ENCODE measurements at regions not wholly inside any gene's neighbourhood (a gene's known extent, or its start where the extent isn't known, plus 50 kb on each side); places are given as distances from the start of the nearest gene placed in this dataset.
"Not testable (repeated sequence)": the region's sequence is repeated elsewhere in the genome, so short reads cannot be mapped to it uniquely, and the experiment has no call there.

- DNase-seq (ENCODE audit: low read depth) = no peak
These were observed 149.2 kb downstream of the MIAT start for GRCh38 chr22:26806445-26807175.

- no peak for DNase-seq (ENCODE audit: low read depth)
These were observed 154.2 kb downstream of the MIAT start for GRCh38 chr22:26811647-26811992.

- DNase-seq (ENCODE audit: low read depth) = no peak
These were observed 155.3 kb downstream of the MIAT start for GRCh38 chr22:26812731-26813130.

GRCh38 chr22:26816726-26817125 lies 159.3 kb downstream of the MIAT start:
- DNase-seq (ENCODE audit: low read depth) = no peak

GRCh38 chr22:26817926-26818325 lies 160.5 kb downstream of the MIAT start:
- DNase-seq (ENCODE audit: low read depth) = no peak

GRCh38 chr22:26821854-26822253 lies 164.5 kb downstream of the MIAT start:
- no peak for DNase-seq (ENCODE audit: low read depth)

GRCh38 chr22:26822313-26822712 lies 164.9 kb downstream of the MIAT start:
- DNase-seq (ENCODE audit: low read depth) = no peak

- DNase-seq (ENCODE audit: low read depth) = no peak
These were observed 166.6 kb downstream of the MIAT start for GRCh38 chr22:26823966-26824365.

- no peak for DNase-seq (ENCODE audit: low read depth)
These were observed 168.9 kb downstream of the MIAT start for GRCh38 chr22:26825960-26826935.

GRCh38 chr22:26827611-26828010 lies 170.2 kb downstream of the MIAT start:
- no peak for DNase-seq (ENCODE audit: low read depth)

- no peak for DNase-seq (ENCODE audit: low read depth)
These were observed 170.9 kb downstream of the MIAT start for GRCh38 chr22:26828311-26828710.

- no peak for DNase-seq (ENCODE audit: low read depth)
These were observed 173.4 kb downstream of the MIAT start for GRCh38 chr22:26830837-26831236.

GRCh38 chr22:26835023-26835422 lies 177.6 kb downstream of the MIAT start:
- DNase-seq (ENCODE audit: low read depth) = no peak

GRCh38 chr22:26835929-26836528 lies 178.6 kb downstream of the MIAT start:
- peak; percentile 24 for DNase-seq (ENCODE audit: low read depth)

- DNase-seq (ENCODE audit: low read depth) = no peak
These were observed 180.5 kb downstream of the MIAT start for GRCh38 chr22:26837784-26838470.

- DNase-seq (ENCODE audit: low read depth) = no peak
These were observed 181.1 kb downstream of the MIAT start for GRCh38 chr22:26838471-26838825.

- DNase-seq (ENCODE audit: low read depth) = no peak
These were observed 181.8 kb downstream of the MIAT start for GRCh38 chr22:26839216-26839615.

GRCh38 chr22:26840770-26841169 lies 183.4 kb downstream of the MIAT start:
- DNase-seq (ENCODE audit: low read depth) = not testable (repeated sequence)

- no peak for DNase-seq (ENCODE audit: low read depth)
These were observed 184.7 kb downstream of the MIAT start for GRCh38 chr22:26842103-26842502.

- no peak for DNase-seq (ENCODE audit: low read depth)
These were observed 187.8 kb downstream of the MIAT start for GRCh38 chr22:26845021-26845743.

GRCh38 chr22:26846076-26846475 lies 188.7 kb downstream of the MIAT start:
- no peak for DNase-seq (ENCODE audit: low read depth)

GRCh38 chr22:26846645-26847044 lies 189.3 kb downstream of the MIAT start:
- DNase-seq (ENCODE audit: low read depth) = no peak

All from fibroblast of the conjunctiva (primary cell).